ENCODE measurements at regions not wholly inside any gene's neighbourhood (a gene's known extent, or its start where the extent isn't known, plus 50 kb on each side); places are given as distances from the start of the nearest gene placed in this dataset.

- Histone ChIP-seq H3K9me3 (ENCODE audit: low read length) (no peaks in the 10 kb centered on the region), H2AFZ (ENCODE audit: low read length) (no peak overlapping the region), H3K79me2 (ENCODE audit: insufficient read depth, low read depth, low read length) (no peaks in the 10 kb centered on the region), H3K4me3 (ENCODE audit: low read depth, low read length, poor library complexity, severe bottlenecking) (no peak overlapping the region), H3K36me3 (ENCODE audit: insufficient read depth, low read length) (no peaks in the 10 kb centered on the region), H3K27ac (ENCODE audit: low read depth, low read length, poor library complexity, severe bottlenecking) (no peak overlapping the region), H3K4me2 (ENCODE audit: low read length) (no peak overlapping the region), H4K20me1 (ENCODE audit: insufficient read depth, low read length) (no peaks in the 10 kb centered on the region), H3K9me2 (ENCODE audit: insufficient read depth, low read length) (no peaks in the 10 kb centered on the region), H3K4me1 (ENCODE audit: insufficient read depth, low read length, poor library complexity, severe bottlenecking) (no peaks in the 10 kb centered on the region)
- ChIA-PET CTCF (ENCODE audit: unreplicated experiment) (no interaction called here), POLR2A (no interaction called here)
- DNase-seq (ENCODE audit: low spot score), result no peak
- intact Hi-C loops (cut with micrococcal nuclease; ENCODE audit: unreplicated experiment), result no loop called here
- BruUV-seq (replicated peaks), result no TSS peak
- TF ChIP-seq EZH2phosphoT487 (IDR thresholded peaks at IDR 0.05; ENCODE audit: borderline replicate concordance, low read depth, low read length), result no peak
- no peak for TF ChIP-seq CTCF (conservative IDR thresholded peaks at IDR 0.05; ENCODE audit: low read length)
These were observed 71.4 kb upstream of the TLE3 start for GRCh38 chr15:70169147-70169546.

GRCh38 chr15:70167155-70167554, 69.4 kb upstream of the TLE3 start:
- Histone ChIP-seq H3K27ac (ENCODE audit: low read depth, low read length, poor library complexity, severe bottlenecking) (no peak overlapping the region), H3K4me2 (ENCODE audit: low read length) (no peak overlapping the region), H4K20me1 (ENCODE audit: insufficient read depth, low read length) (no peaks in the 10 kb centered on the region), H3K4me1 (ENCODE audit: insufficient read depth, low read length, poor library complexity, severe bottlenecking) (no peaks in the 10 kb centered on the region), H3K36me3 (ENCODE audit: insufficient read depth, low read length) (no peaks in the 10 kb centered on the region), H3K9me2 (ENCODE audit: insufficient read depth, low read length) (no peaks in the 10 kb centered on the region), H3K4me3 (ENCODE audit: low read depth, low read length, poor library complexity, severe bottlenecking) (no peak overlapping the region), H2AFZ (ENCODE audit: low read length) (no peak overlapping the region), H3K79me2 (ENCODE audit: insufficient read depth, low read depth, low read length) (no peaks in the 10 kb centered on the region), H3K9me3 (ENCODE audit: low read length) (no peaks in the 10 kb centered on the region)
- no TSS peak for BruUV-seq (replicated peaks)
- POLR2A ChIA-PET, result no interaction called here
- CTCF ChIA-PET (ENCODE audit: unreplicated experiment), result interaction anchor here (0.6 kb wide), 1 partner anchor 403 kb away, joined by 3 read pairs; no protein-coding TSS in a partner anchor
- no peak for DNase-seq (ENCODE audit: low spot score)
- TF ChIP-seq EZH2phosphoT487 (IDR thresholded peaks at IDR 0.05; ENCODE audit: borderline replicate concordance, low read depth, low read length), result no peak
- no peak for TF ChIP-seq CTCF (conservative IDR thresholded peaks at IDR 0.05; ENCODE audit: low read length)
- intact Hi-C loops (cut with micrococcal nuclease; ENCODE audit: unreplicated experiment), result no loop called here

- TF ChIP-seq CTCF (conservative IDR thresholded peaks at IDR 0.05; ENCODE audit: low read length) (no peak), EZH2phosphoT487 (IDR thresholded peaks at IDR 0.05; ENCODE audit: borderline replicate concordance, low read depth, low read length) (no peak)
- CTCF ChIA-PET (ENCODE audit: unreplicated experiment), result interaction anchor here (0.6 kb wide), 1 partner anchor 402 kb away, joined by 3 read pairs; no protein-coding TSS in a partner anchor
- Histone ChIP-seq H3K36me3 (ENCODE audit: insufficient read depth, low read length) (no peaks in the 10 kb centered on the region), H3K27ac (ENCODE audit: low read depth, low read length, poor library complexity, severe bottlenecking) (no peak overlapping the region), H3K4me2 (ENCODE audit: low read length) (no peak overlapping the region), H3K4me1 (ENCODE audit: insufficient read depth, low read length, poor library complexity, severe bottlenecking) (no peaks in the 10 kb centered on the region), H2AFZ (ENCODE audit: low read length) (no peak overlapping the region), H4K20me1 (ENCODE audit: insufficient read depth, low read length) (no peaks in the 10 kb centered on the region), H3K4me3 (ENCODE audit: low read depth, low read length, poor library complexity, severe bottlenecking) (no peak overlapping the region), H3K9me2 (ENCODE audit: insufficient read depth, low read length) (no peaks in the 10 kb centered on the region), H3K79me2 (ENCODE audit: insufficient read depth, low read depth, low read length) (no peaks in the 10 kb centered on the region), H3K9me3 (ENCODE audit: low read length) (no peaks in the 10 kb centered on the region)
- DNase-seq (ENCODE audit: low spot score), result no peak
- POLR2A ChIA-PET, result no interaction called here
- BruUV-seq (replicated peaks), result no TSS peak
- intact Hi-C loops (cut with micrococcal nuclease; ENCODE audit: unreplicated experiment), result no loop called here
These were observed 68.9 kb upstream of the TLE3 start for GRCh38 chr15:70166506-70167087.

Measured in OCI-LY7 (cell line).